SK-N-SH treated with all-trans-retinoic acid at 6 μM for 48 hours (cell line): ENCODE measurements at regions not wholly inside any gene's neighbourhood (a gene's known extent, or its start where the extent isn't known, plus 50 kb on each side); places are given as distances from the start of the nearest gene placed in this dataset.

Experiments
- CSDC2 ChIP-seq: fragments of 250-450 bp; sonication (Bioruptor Pico); IDR thresholded peaks from 2 replicates; pipeline ENCODE4 v1.5.0; 2020; ENCODE audit warnings: mild to moderate bottlenecking, moderate library complexity
- ESRRG ChIP-seq: fragments of 250-450 bp; sonication (Bioruptor Pico); IDR thresholded peaks from 2 replicates; pipeline ENCODE4 v1.6.1; 2021; ENCODE audit warnings: mild to moderate bottlenecking
- GLIS3 ChIP-seq: fragments of 250-450 bp; sonication (Bioruptor Pico); IDR thresholded peaks from 2 replicates; pipeline ENCODE4 v1.5.0; 2020; ENCODE audit warnings: mild to moderate bottlenecking, moderate library complexity
- TSHZ2 ChIP-seq: fragments of 250-450 bp; sonication (Bioruptor Pico); IDR thresholded peaks from 2 replicates; pipeline ENCODE4 v1.5.0; 2020; ENCODE audit warnings: mild to moderate bottlenecking, moderate library complexity
- ZFP3 ChIP-seq: fragments of 250-450 bp; sonication (Bioruptor Pico); IDR thresholded peaks from 2 replicates; pipeline ENCODE4 v1.5.0; 2020; ENCODE audit warnings: mild to moderate bottlenecking, moderate library complexity
- ZNF70 ChIP-seq: fragments of 450-650 bp; formaldehyde crosslinking; IDR thresholded peaks from 2 replicates; pipeline ENCODE4 v1.5.0; 2020; ENCODE audit warnings: mild to moderate bottlenecking, moderate library complexity
- TF ChIP-seq, protein P1 (sequence below): fragments of 250-450 bp; sonication (Bioruptor Pico); IDR thresholded peaks from 2 replicates; pipeline ENCODE4 v1.8.0; 2020; ENCODE audit warnings: mild to moderate bottlenecking, moderate library complexity, borderline replicate concordance

- TF ChIP-seq ZNF70 (CRISPR knock-in tag) (no peak), ESRRG (no peak), TSHZ2 (CRISPR knock-in tag) (no peak), CSDC2 (CRISPR knock-in tag) (no peak), ZFP3 (CRISPR knock-in tag) (no peak), GLIS3 (CRISPR knock-in tag) (no peak)
- TF ChIP-seq, protein P1, sequence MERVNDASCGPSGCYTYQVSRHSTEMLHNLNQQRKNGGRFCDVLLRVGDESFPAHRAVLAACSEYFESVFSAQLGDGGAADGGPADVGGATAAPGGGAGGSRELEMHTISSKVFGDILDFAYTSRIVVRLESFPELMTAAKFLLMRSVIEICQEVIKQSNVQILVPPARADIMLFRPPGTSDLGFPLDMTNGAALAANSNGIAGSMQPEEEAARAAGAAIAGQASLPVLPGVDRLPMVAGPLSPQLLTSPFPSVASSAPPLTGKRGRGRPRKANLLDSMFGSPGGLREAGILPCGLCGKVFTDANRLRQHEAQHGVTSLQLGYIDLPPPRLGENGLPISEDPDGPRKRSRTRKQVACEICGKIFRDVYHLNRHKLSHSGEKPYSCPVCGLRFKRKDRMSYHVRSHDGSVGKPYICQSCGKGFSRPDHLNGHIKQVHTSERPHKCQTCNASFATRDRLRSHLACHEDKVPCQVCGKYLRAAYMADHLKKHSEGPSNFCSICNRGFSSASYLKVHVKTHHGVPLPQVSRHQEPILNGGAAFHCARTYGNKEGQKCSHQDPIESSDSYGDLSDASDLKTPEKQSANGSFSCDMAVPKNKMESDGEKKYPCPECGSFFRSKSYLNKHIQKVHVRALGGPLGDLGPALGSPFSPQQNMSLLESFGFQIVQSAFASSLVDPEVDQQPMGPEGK (CRISPR knock-in tag): no peak
These were observed 179.3 kb downstream of the EMX2 start for GRCh38 chr10:117721873-117722272.
